ENCODE measurements at regions not wholly inside any gene's neighbourhood (a gene's known extent, or its start where the extent isn't known, plus 50 kb on each side); places are given as distances from the start of the nearest gene placed in this dataset.

- TF ChIP-seq CTCF (IDR thresholded peaks at IDR 0.05; ENCODE audit: low read depth, low read length, poor library complexity, severe bottlenecking) (no peak), EZH2phosphoT487 (IDR thresholded peaks at IDR 0.05; ENCODE audit: borderline replicate concordance, low read length) (no peak)
- H3K27me3 ChIP-seq (ENCODE audit: control insufficient read depth, low read length): no peaks in the 10 kb centered on the region; the same call in 1 of the 2 replicates
- H3K9me2 ChIP-seq (replicated peaks; ENCODE audit: control insufficient read depth, low read length): no peaks in the 10 kb centered on the region
- no peaks in the 10 kb centered on the region for H3K79me2 ChIP-seq (ENCODE audit: control insufficient read depth, low read length)
- no peaks in the 10 kb centered on the region for H3K36me3 ChIP-seq (ENCODE audit: control insufficient read depth, low read length)
- no peak overlapping the region for H3K27ac ChIP-seq (ENCODE audit: low read depth, low read length)
- no peaks in the 10 kb centered on the region for H3K9me3 ChIP-seq (ENCODE audit: control insufficient read depth, insufficient read depth, low read length)
- no peaks in the 10 kb centered on the region for H3K4me1 ChIP-seq (ENCODE audit: control insufficient read depth, low read length)
- no peak overlapping the region for H3K4me3 ChIP-seq (ENCODE audit: low read length)
- no peak overlapping the region for H3K4me2 ChIP-seq (ENCODE audit: low read length)
- H4K20me1 ChIP-seq (ENCODE audit: control insufficient read depth, insufficient read depth, low read depth, low read length): no peaks in the 10 kb centered on the region
- H3F3A ChIP-seq (ENCODE audit: control insufficient read depth, insufficient read depth): no peaks in the 10 kb centered on the region
These were observed 60.1 kb upstream of the CNEP1R1 start for GRCh38 chr16:49964973-49965372.

- no peaks in the 10 kb centered on the region for H3K27me3 ChIP-seq (ENCODE audit: control insufficient read depth, low read length)
- H3K9me3 ChIP-seq (ENCODE audit: control insufficient read depth, insufficient read depth, low read length): no peaks in the 10 kb centered on the region
- H3K79me2 ChIP-seq (ENCODE audit: control insufficient read depth, low read length): no peaks in the 10 kb centered on the region
- no peak overlapping the region for H3K27ac ChIP-seq (ENCODE audit: low read depth, low read length)
- H3F3A ChIP-seq (ENCODE audit: control insufficient read depth, insufficient read depth): no peaks in the 10 kb centered on the region
- H3K4me3 ChIP-seq (ENCODE audit: low read length): no peak overlapping the region
- no peaks in the 10 kb centered on the region for H3K36me3 ChIP-seq (ENCODE audit: control insufficient read depth, low read length)
- no peak overlapping the region for H3K4me2 ChIP-seq (ENCODE audit: low read length)
- H4K20me1 ChIP-seq (ENCODE audit: control insufficient read depth, insufficient read depth, low read depth, low read length): no peaks in the 10 kb centered on the region
- no peak for TF ChIP-seq EZH2phosphoT487 (IDR thresholded peaks at IDR 0.05; ENCODE audit: borderline replicate concordance, low read length)
- TF ChIP-seq CTCF (IDR thresholded peaks at IDR 0.05; ENCODE audit: low read depth, low read length, poor library complexity, severe bottlenecking): no peak
- H3K9me2 ChIP-seq (replicated peaks; ENCODE audit: control insufficient read depth, low read length): no peaks in the 10 kb centered on the region
- H3K4me1 ChIP-seq (ENCODE audit: control insufficient read depth, low read length): no peaks in the 10 kb centered on the region
These were observed 57.9 kb upstream of the CNEP1R1 start for GRCh38 chr16:49967012-49967559.

DNA sequence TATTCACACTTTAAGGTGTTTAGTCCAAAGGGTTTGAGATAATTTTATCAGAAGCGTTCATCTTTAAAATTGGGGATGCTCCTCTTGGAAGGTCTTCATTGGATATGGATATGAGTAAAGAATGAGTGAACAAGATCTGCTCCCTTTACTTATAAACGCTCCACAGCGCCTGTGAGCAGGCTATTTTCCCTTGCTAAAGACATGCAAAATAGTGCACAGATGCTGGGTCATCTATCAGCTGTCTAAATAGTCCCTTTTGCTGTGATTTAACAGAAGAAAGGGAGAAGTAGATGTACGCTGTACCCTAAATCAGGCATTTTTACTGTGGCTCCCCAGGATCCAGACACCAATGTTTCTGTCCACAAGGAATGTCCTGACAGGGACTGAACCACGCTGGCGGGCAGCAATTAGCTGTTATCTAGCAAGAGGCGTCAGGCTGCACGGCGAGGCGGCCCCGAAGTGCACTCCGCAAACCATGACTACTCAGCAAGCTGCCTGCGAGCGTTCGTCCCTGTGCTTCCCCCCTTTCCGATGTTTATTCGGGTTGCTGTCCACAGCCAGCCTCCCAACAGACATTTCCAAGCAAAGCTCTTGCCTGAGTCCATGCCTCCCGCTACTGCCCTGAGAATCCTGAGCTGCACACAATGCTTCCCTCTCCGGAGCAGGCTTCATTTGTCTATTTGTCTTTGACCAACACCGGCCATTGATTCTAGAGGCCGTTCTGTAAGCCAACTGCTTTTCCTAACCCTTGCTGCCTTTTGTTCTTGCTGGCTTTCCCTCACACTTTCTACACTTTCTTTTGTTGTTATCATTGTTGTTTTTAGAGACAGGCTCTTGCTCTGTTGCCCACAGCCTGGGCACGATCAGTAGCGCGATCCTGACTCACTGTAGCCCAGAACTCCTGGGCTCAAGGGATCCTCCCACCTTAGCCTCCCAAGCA is 55.7 kb upstream of the CNEP1R1 start:
- Histone ChIP-seq H3K79me2 (ENCODE audit: control insufficient read depth, low read length) (no peaks in the 10 kb centered on the region), H3K36me3 (ENCODE audit: control insufficient read depth, low read length) (no peaks in the 10 kb centered on the region), H4K20me1 (ENCODE audit: control insufficient read depth, insufficient read depth, low read depth, low read length) (no peaks in the 10 kb centered on the region), H3K9me3 (ENCODE audit: control insufficient read depth, insufficient read depth, low read length) (no peaks in the 10 kb centered on the region), H3K4me1 (ENCODE audit: control insufficient read depth, low read length) (no peaks in the 10 kb centered on the region), H3K9me2 (replicated peaks; ENCODE audit: control insufficient read depth, low read length) (no peaks in the 10 kb centered on the region), H3K4me2 (ENCODE audit: low read length) (no peak overlapping the region), H3K27me3 (ENCODE audit: control insufficient read depth, low read length) (peaks cover 4% of the 10 kb centered on the region), H3K4me3 (ENCODE audit: low read length) (no peak overlapping the region), H3K27ac (ENCODE audit: low read depth, low read length) (no peak overlapping the region), H3F3A (ENCODE audit: control insufficient read depth, insufficient read depth) (no peaks in the 10 kb centered on the region)
- TF ChIP-seq EZH2phosphoT487 (IDR thresholded peaks at IDR 0.05; ENCODE audit: borderline replicate concordance, low read length): no peak
- no peak for TF ChIP-seq CTCF (IDR thresholded peaks at IDR 0.05; ENCODE audit: low read depth, low read length, poor library complexity, severe bottlenecking)
